ENCODE measurements at regions not wholly inside any gene's neighbourhood (a gene's known extent, or its start where the extent isn't known, plus 50 kb on each side); places are given as distances from the start of the nearest gene placed in this dataset.
A peak's percentile ranks its signal among the peaks of the same experiment; 100 is the strongest.

- Histone ChIP-seq H3K9me3 (ENCODE audit: control insufficient read depth in 2 of 3, low read length in 3 of 3) (no peaks in the 10 kb centered on the region), H3K36me3 (ENCODE audit: control insufficient read depth in 2 of 3, insufficient read depth in 3 of 3, low read length in 3 of 3) (no peaks in the 10 kb centered on the region), H3K27ac (ENCODE audit: low read depth, low read length) (no peak overlapping the region), H3K4me1 (ENCODE audit: control insufficient read depth in 2 of 2, insufficient read depth in 2 of 2, low read length in 2 of 2) (peaks cover 8 to 18% of the 10 kb centered on the region in 2 donors), H3K27me3 (ENCODE audit: control insufficient read depth in 2 of 2, insufficient read depth in 2 of 2, low read length in 2 of 2) (no peaks in the 10 kb centered on the region), H3K4me3 (ENCODE audit: low read length) (no peak overlapping the region)
- Mint-ChIP-seq H3K9me3 (peaks cover 0 to 2% (median 0%) of the 10 kb centered on the region in 11 donors), H3K4me1 (peaks cover 13 to 39% (median 16%) of the 10 kb centered on the region in 7 donors), H3K36me3 (no peaks in the 10 kb centered on the region), H3K27ac (peak overlapping the region in 3 of 9 donors; percentile 28 to 95 (median 53)), H3K4me3 (peak overlapping the region in 1 of 10 donors; percentile 95), H3K27me3 (no peaks in the 10 kb centered on the region)
- ChIA-PET POLR2A (no interaction called here), CTCF (no interaction called here)
- ATAC-seq (no peak), DNase-seq (no peak)
- intact Hi-C loops (cut with micrococcal nuclease): loop anchor here in 1 of 2 donors (2.0 to 5.0 kb wide), 4 partner anchors 21 to 391 kb away; partner anchors contain the start of gene JARID2
Observed at GRCh38 chr6:14856177-14856576, 389.7 kb upstream of the JARID2 start.

- Mint-ChIP-seq H3K27ac (peak overlapping the region; percentile 86 to 98 (median 95)), H3K36me3 (no peaks in the 10 kb centered on the region), H3K4me1 (peaks cover 13 to 40% (median 16%) of the 10 kb centered on the region in 7 donors), H3K4me3 (peak overlapping the region; percentile 72 to 95 (median 78)), H3K27me3 (no peaks in the 10 kb centered on the region), H3K9me3 (peaks cover 0 to 2% (median 0%) of the 10 kb centered on the region in 11 donors)
- intact Hi-C loops (cut with micrococcal nuclease): loop anchor here in 1 of 2 donors (2.0 to 5.0 kb wide), 4 partner anchors 20 to 390 kb away; partner anchors contain the start of gene JARID2
- no peaks in the 10 kb centered on the region for H3K9me3 ChIP-seq (ENCODE audit: control insufficient read depth in 2 of 3, low read length in 3 of 3)
- no peaks in the 10 kb centered on the region for H3K27me3 ChIP-seq (ENCODE audit: control insufficient read depth in 2 of 2, insufficient read depth in 2 of 2, low read length in 2 of 2)
- no peaks in the 10 kb centered on the region for H3K36me3 ChIP-seq (ENCODE audit: control insufficient read depth in 2 of 3, insufficient read depth in 3 of 3, low read length in 3 of 3)
- H3K4me3 ChIP-seq (ENCODE audit: low read length): peak overlapping the region; percentile 55
- H3K27ac ChIP-seq (ENCODE audit: low read depth, low read length): peak overlapping the region; percentile 59
- ATAC-seq (no peak), DNase-seq (no peak)
- H3K4me1 ChIP-seq (ENCODE audit: control insufficient read depth in 2 of 2, insufficient read depth in 2 of 2, low read length in 2 of 2): peaks cover 8 to 20% of the 10 kb centered on the region in 2 donors
- ChIA-PET POLR2A (no interaction called here), CTCF (no interaction called here)
Observed at GRCh38 chr6:14857001-14857400, 388.9 kb upstream of the JARID2 start.

GRCh38 chr6:14857501-14857900, 388.4 kb upstream of the JARID2 start:
- POLR2A ChIA-PET: no interaction called here
- DNase-seq (peak; percentile 54 to 86 (median 73)), ATAC-seq (peak; percentile 99)
- Histone ChIP-seq H3K4me3 (ENCODE audit: low read length) (peak overlapping the region; percentile 55), H3K9me3 (ENCODE audit: control insufficient read depth in 2 of 3, low read length in 3 of 3) (no peaks in the 10 kb centered on the region), H3K27ac (ENCODE audit: low read depth, low read length) (peak overlapping the region; percentile 59), H3K36me3 (ENCODE audit: control insufficient read depth in 2 of 3, insufficient read depth in 3 of 3, low read length in 3 of 3) (no peaks in the 10 kb centered on the region), H3K4me1 (ENCODE audit: control insufficient read depth in 2 of 2, insufficient read depth in 2 of 2, low read length in 2 of 2) (peaks cover 8 to 20% of the 10 kb centered on the region in 2 donors), H3K27me3 (ENCODE audit: control insufficient read depth in 2 of 2, insufficient read depth in 2 of 2, low read length in 2 of 2) (no peaks in the 10 kb centered on the region)
- CTCF ChIA-PET: no interaction called here
- peaks cover 0 to 2% (median 0%) of the 10 kb centered on the region in 11 donors for H3K9me3 Mint-ChIP-seq
- H3K27ac Mint-ChIP-seq: peak overlapping the region; percentile 86 to 98 (median 95)
- no peaks in the 10 kb centered on the region for H3K27me3 Mint-ChIP-seq
- H3K4me1 Mint-ChIP-seq: peaks cover 13 to 40% (median 16%) of the 10 kb centered on the region in 7 donors
- intact Hi-C loops (cut with micrococcal nuclease): loop anchor here in 1 of 2 donors (2.0 to 5.0 kb wide), 4 partner anchors 19 to 390 kb away; partner anchors contain the start of gene JARID2
- H3K4me3 Mint-ChIP-seq: peak overlapping the region; percentile 72 to 95 (median 78)
- no peaks in the 10 kb centered on the region for H3K36me3 Mint-ChIP-seq

- ChIA-PET POLR2A (no interaction called here), CTCF (no interaction called here)
- peaks cover 0 to 2% (median 0%) of the 10 kb centered on the region in 11 donors for H3K9me3 Mint-ChIP-seq
- Histone ChIP-seq H3K27ac (ENCODE audit: low read depth, low read length) (no peak overlapping the region), H3K36me3 (ENCODE audit: control insufficient read depth in 2 of 3, insufficient read depth in 3 of 3, low read length in 3 of 3) (no peaks in the 10 kb centered on the region), H3K4me1 (ENCODE audit: control insufficient read depth in 2 of 2, insufficient read depth in 2 of 2, low read length in 2 of 2) (peaks cover 8 to 20% of the 10 kb centered on the region in 2 donors), H3K9me3 (ENCODE audit: control insufficient read depth in 2 of 3, low read length in 3 of 3) (no peaks in the 10 kb centered on the region), H3K27me3 (ENCODE audit: control insufficient read depth in 2 of 2, insufficient read depth in 2 of 2, low read length in 2 of 2) (no peaks in the 10 kb centered on the region), H3K4me3 (ENCODE audit: low read length) (no peak overlapping the region)
- H3K27ac Mint-ChIP-seq: peak overlapping the region in 7 of 9 donors; percentile 5 to 72 (median 52)
- no peaks in the 10 kb centered on the region for H3K27me3 Mint-ChIP-seq
- intact Hi-C loops (cut with micrococcal nuclease): loop anchor here in 1 of 2 donors (5.0 kb wide), 3 partner anchors 53 to 388 kb away; partner anchors contain the start of gene JARID2
- H3K36me3 Mint-ChIP-seq: no peaks in the 10 kb centered on the region
- no peak overlapping the region for H3K4me3 Mint-ChIP-seq
- DNase-seq (no peak), ATAC-seq (no peak)
- H3K4me1 Mint-ChIP-seq: peaks cover 13 to 40% (median 19%) of the 10 kb centered on the region in 7 donors
Observed at GRCh38 chr6:14858808-14859207, 387.1 kb upstream of the JARID2 start.

- no peaks in the 10 kb centered on the region for H3K27me3 ChIP-seq (ENCODE audit: control insufficient read depth in 2 of 2, insufficient read depth in 2 of 2, low read length in 2 of 2)
- ATAC-seq (no peak), DNase-seq (no peak)
- Mint-ChIP-seq H3K27ac (peak overlapping the region in 1 of 9 donors; percentile 45), H3K4me1 (peaks cover 18 to 46% (median 26%) of the 10 kb centered on the region in 7 donors), H3K27me3 (no peaks in the 10 kb centered on the region), H3K4me3 (no peak overlapping the region), H3K9me3 (peaks cover 0 to 2% (median 0%) of the 10 kb centered on the region in 11 donors), H3K36me3 (no peaks in the 10 kb centered on the region)
- ChIA-PET POLR2A (no interaction called here), CTCF (interaction anchor here (0.6 kb wide), 1 partner anchor 10 kb away, joined by 3 read pairs; no protein-coding TSS in a partner anchor)
- no peak overlapping the region for H3K4me3 ChIP-seq (ENCODE audit: low read length)
- intact Hi-C loops (cut with micrococcal nuclease): no loop called here
- H3K27ac ChIP-seq (ENCODE audit: low read depth, low read length): no peak overlapping the region
- no peaks in the 10 kb centered on the region for H3K36me3 ChIP-seq (ENCODE audit: control insufficient read depth in 2 of 3, insufficient read depth in 3 of 3, low read length in 3 of 3)
- H3K4me1 ChIP-seq (ENCODE audit: control insufficient read depth in 2 of 2, insufficient read depth in 2 of 2, low read length in 2 of 2): peaks cover 8 to 20% of the 10 kb centered on the region in 2 donors
- H3K9me3 ChIP-seq (ENCODE audit: control insufficient read depth in 2 of 3, low read length in 3 of 3): no peaks in the 10 kb centered on the region
Observed at GRCh38 chr6:14860774-14861173, 385.1 kb upstream of the JARID2 start.

GRCh38 chr6:14861491-14861943, 384.4 kb upstream of the JARID2 start:
- Histone ChIP-seq H3K27me3 (ENCODE audit: control insufficient read depth in 2 of 2, insufficient read depth in 2 of 2, low read length in 2 of 2) (no peaks in the 10 kb centered on the region), H3K4me1 (ENCODE audit: control insufficient read depth in 2 of 2, insufficient read depth in 2 of 2, low read length in 2 of 2) (peaks cover 8 to 19% of the 10 kb centered on the region in 2 donors), H3K27ac (ENCODE audit: low read depth, low read length) (no peak overlapping the region), H3K36me3 (ENCODE audit: control insufficient read depth in 2 of 3, insufficient read depth in 3 of 3, low read length in 3 of 3) (no peaks in the 10 kb centered on the region), H3K9me3 (ENCODE audit: control insufficient read depth in 2 of 3, low read length in 3 of 3) (no peaks in the 10 kb centered on the region), H3K4me3 (ENCODE audit: low read length) (no peak overlapping the region)
- ATAC-seq: no peak
- ChIA-PET POLR2A (no interaction called here), CTCF (interaction anchor here (0.6 kb wide), 2 partner anchors 11 to 339 kb away, joined by 3 read pairs; no protein-coding TSS in a partner anchor)
- no peak overlapping the region for H3K4me3 Mint-ChIP-seq
- no peak for DNase-seq
- peaks cover 0 to 2% (median 0%) of the 10 kb centered on the region in 11 donors for H3K9me3 Mint-ChIP-seq
- H3K27me3 Mint-ChIP-seq: no peaks in the 10 kb centered on the region
- intact Hi-C loops (cut with micrococcal nuclease): no loop called here
- H3K36me3 Mint-ChIP-seq: no peaks in the 10 kb centered on the region
- H3K4me1 Mint-ChIP-seq: peaks cover 20 to 43% (median 28%) of the 10 kb centered on the region in 7 donors
- H3K27ac Mint-ChIP-seq: no peak overlapping the region

- no peak overlapping the region for H3K27ac ChIP-seq (ENCODE audit: low read depth, low read length)
- DNase-seq (no peak), ATAC-seq (no peak)
- H3K27ac Mint-ChIP-seq: peak overlapping the region in 1 of 9 donors; percentile 32
- H3K9me3 ChIP-seq (ENCODE audit: control insufficient read depth in 2 of 3, low read length in 3 of 3): no peaks in the 10 kb centered on the region
- no peaks in the 10 kb centered on the region for H3K27me3 Mint-ChIP-seq
- no peak overlapping the region for H3K4me3 Mint-ChIP-seq
- peaks cover 11 to 36% (median 17%) of the 10 kb centered on the region in 7 donors for H3K4me1 Mint-ChIP-seq
- CTCF ChIA-PET: no interaction called here
- intact Hi-C loops (cut with micrococcal nuclease): no loop called here
- H3K4me3 ChIP-seq (ENCODE audit: low read length): no peak overlapping the region
- no peaks in the 10 kb centered on the region for H3K36me3 Mint-ChIP-seq
- H3K4me1 ChIP-seq (ENCODE audit: control insufficient read depth in 2 of 2, insufficient read depth in 2 of 2, low read length in 2 of 2): peaks cover 0 to 9% of the 10 kb centered on the region in 2 donors
- H3K36me3 ChIP-seq (ENCODE audit: control insufficient read depth in 2 of 3, insufficient read depth in 3 of 3, low read length in 3 of 3): no peaks in the 10 kb centered on the region
- H3K27me3 ChIP-seq (ENCODE audit: control insufficient read depth in 2 of 2, insufficient read depth in 2 of 2, low read length in 2 of 2): no peaks in the 10 kb centered on the region
- no peaks in the 10 kb centered on the region for H3K9me3 Mint-ChIP-seq
- POLR2A ChIA-PET: interaction anchor here (0.6 kb wide), 1 partner anchor 42 kb away, joined by 3 read pairs; no protein-coding TSS in a partner anchor
Observed at GRCh38 chr6:14862845-14863244, 383.0 kb upstream of the JARID2 start.

All from naive thymus-derived CD4-positive, alpha-beta T cell (primary cell).